ENCODE measurements at regions not wholly inside any gene's neighbourhood (a gene's known extent, or its start where the extent isn't known, plus 50 kb on each side); places are given as distances from the start of the nearest gene placed in this dataset.
"Not testable (repeated sequence)": the region's sequence is repeated elsewhere in the genome, so short reads cannot be mapped to it uniquely, and the experiment has no call there.

GRCh38 chr4:148951346-148951745 is 509.1 kb upstream of the NR3C2 start:
- peak; percentile 68 for ATAC-seq

GRCh38 chr4:148946271-148946670 is 504.1 kb upstream of the NR3C2 start:
- no peak for ATAC-seq

- ATAC-seq, result no peak
Measured at GRCh38 chr4:148944839-148945219, 502.6 kb upstream of the NR3C2 start.

GRCh38 chr4:148944136-148944838 is 502.1 kb upstream of the NR3C2 start:
- ATAC-seq, result no peak

DNA sequence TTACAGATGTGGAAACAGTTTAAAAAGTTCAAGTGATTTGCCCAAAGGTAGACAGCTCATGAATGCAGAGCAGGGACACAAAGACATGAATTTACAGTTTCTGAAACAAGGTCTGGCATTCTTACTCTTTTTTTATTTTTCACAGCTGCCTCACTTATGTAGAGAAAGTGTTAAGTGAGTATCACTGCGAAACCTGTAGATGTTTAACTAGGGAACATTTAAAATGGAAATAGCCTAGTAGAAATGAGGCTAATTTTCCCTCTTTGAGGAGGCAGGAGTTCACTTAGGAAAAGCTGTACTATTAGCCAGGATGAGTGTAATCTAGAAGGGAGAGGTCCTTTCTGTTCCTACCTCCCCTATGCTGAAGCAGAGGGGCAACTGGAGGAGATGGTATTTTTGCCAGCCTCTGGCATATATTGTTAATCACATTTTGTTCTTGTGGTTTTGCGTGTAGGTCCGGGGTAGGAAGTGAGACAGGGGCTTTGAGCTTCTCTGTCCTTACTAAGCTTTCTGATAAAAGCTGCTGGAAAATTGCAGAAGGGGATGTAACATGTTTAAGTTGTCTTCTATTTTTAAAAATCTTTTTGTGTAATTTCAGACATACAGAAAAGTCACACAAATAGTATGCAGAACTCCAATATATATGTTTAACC is 492.8 kb upstream of the NR3C2 start:
- no peak for ATAC-seq

DNA sequence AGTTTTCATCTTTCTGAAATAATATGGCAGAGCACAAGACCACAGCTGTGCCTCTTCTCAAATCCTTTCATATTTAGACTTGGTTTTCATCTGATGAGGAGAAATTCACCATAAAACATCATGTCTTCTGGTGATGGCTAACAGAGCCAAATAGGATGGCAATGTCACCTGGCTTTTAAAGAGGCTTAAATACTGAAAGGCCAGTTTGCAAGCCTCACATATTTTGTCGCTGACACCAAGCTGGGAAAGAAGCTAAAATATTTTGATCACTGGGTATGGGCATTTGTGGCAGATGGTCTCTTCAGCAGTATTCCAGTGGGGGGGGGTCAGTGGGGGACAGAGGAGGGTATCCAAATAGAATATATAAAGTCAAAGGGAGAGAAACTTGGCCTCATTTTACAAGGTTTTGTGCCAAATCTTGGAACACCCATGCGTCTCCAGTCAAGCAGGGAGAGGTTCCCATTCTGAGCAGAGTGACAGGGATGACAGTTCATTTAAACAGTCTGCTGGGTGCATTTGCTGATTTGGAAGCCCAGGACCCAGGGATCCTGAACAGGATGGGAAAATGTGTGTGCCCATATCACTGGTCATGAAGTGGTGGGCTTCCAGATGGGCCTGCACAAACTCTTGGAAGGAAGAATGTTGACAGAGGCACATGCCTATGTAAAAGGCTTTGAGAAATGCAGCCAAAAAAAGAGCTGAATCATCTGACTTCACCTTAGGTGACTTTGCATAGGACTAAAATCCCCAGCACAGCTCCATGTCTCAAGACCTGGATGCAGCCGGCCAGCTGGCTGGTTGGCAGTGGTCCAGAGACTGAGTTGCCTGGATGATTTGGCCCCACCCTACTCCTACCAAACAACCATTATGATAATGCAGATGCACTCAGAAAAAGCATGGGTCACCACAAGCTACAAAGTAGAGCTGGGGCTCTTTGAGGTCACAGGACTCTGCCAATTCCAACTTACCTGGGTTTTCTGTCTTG is 484.4 kb upstream of the NR3C2 start:
- ATAC-seq, result peak; percentile 74

DNA sequence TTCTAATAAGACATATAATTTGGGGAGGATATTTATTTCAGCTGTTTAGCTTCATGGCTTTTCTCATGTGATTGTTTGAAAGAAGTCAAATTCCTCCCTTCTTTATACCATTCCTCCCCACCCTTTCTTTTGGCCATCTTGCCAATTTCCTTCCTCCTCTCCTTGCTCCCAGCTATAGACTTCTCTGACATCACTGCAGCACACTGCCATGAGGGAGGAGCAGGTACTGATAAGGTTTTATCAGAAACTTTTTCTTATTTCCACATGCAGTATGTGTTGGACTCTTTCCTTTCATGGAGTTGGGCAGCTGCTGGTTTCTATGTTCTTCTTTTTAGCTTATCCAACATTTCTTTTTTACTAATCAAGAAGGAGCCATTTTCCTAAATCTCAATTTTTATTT is 481.7 kb upstream of the NR3C2 start:
- no peak for ATAC-seq

DNA sequence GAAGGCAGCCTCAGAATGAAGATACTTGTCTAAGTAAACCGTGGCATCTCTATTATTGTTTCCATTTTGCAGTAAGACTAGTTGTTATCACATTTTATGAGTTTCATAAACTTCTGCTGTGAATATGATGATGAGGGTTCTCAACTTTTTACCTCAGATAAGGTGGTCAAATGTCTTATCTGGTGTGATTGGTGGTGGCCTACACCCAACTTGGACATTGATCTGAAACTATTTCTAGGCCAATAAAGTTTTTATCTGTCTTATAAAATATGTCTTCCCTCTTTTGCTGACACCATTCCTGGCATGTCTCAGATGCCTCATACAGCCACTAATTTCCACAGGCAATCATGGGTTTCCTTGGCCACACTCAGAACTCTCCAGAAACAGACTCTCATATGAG is 480.3 kb upstream of the NR3C2 start:
- ATAC-seq, result no peak

DNA sequence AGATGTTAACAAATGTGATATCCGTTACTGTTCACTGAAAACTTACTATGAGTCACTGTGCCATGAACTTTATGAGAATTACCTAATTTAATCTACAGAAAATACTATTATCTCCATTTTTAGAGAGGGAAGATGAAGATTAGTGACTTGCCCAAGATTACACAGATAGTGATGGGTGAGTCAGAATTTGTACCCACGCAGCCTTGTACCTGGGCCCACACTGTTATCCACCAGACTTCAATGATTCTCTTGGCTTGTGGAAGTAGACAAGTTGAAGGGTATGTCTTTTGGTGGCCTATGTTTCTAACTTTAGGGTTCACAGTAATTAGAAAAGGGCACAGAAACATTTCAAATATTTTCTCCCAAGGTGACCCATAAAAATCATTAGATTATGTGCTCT is 472.5 kb upstream of the NR3C2 start:
- ATAC-seq, result no peak

DNA sequence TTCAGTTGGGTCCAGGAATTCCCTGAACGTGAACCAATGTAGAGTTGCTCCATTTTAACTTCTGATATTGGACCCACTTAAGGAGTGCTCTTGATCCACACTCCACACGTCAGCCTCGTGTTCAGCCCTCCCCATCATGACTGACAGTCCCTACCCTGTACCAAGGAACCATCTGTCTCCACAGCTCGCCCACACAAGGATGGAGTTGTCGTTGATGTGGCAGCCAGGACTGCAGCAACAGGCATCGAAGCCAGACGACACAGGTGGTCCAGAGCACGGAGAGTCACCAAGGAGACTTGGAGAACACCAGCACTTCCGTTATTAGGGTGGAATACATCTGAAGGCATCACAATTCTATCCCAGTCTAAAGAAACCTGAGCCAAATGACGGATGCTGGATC is 472.1 kb upstream of the NR3C2 start:
- ATAC-seq, result no peak

- no peak for ATAC-seq
Measured at GRCh38 chr4:148903388-148903787, 461.2 kb upstream of the NR3C2 start.

GRCh38 chr4:148901075-148901705 is 459.0 kb upstream of the NR3C2 start:
- ATAC-seq, result no peak

DNA sequence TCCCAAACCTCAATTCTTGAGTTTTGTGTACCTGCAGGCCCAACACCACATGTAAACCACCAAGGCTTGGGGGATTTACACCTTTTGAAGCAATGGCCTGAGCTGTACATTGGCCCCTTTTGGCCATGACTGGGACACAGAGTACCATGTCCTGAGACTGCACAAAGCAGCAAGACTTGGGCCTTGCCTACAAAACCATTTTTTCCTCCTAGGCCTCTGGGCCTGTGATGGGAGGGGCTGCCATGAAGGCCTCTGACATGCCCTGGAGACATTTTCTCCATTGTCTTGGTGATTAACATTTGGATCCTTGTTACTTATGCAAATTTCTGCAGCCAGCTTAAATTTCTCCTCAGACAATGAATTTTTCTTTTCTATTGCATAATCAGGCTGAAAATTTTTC is 455.9 kb upstream of the NR3C2 start:
- ATAC-seq, result not testable (repeated sequence)

- no peak for ATAC-seq
Measured at GRCh38 chr4:148893095-148893494, 450.9 kb upstream of the NR3C2 start.

DNA sequence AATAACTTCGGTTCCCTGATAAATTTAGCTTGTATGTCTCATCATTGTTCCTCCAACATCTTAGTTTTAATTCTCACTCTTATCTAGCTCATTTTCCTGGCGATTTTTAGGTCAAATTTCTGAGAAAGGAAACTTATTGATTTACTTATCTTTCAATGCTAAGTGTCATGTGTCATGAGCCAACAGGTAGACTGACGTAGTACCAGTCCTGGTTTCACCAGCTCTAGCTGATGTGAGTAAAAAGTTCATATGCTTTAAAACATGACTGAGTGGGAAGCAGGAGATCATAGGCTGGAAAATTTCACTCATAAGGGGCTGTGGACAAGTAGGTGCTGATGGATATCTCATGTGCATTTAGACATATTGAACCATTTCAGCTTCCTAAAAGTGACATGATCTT is 441.7 kb upstream of the NR3C2 start:
- no peak for ATAC-seq

DNA sequence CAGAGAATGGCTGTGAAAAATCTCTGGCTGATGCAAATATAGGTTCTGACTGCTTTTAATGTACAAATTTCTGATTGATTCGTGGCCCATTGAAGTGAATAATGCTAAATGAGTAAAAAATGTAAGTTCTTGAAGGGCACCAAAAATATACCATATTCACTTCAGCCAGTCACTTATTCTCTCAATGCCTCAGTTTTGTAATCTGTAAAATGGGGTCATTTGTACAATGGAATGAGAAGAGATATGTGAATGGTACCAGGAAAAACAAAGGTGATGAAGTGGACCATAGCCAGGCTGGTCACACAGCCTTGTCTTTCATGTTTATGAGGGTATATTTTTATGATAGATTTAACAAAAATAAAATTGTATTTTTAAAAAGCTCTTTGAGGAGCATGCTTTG is 441.2 kb upstream of the NR3C2 start:
- no peak for ATAC-seq

- ATAC-seq, result no peak
Measured at GRCh38 chr4:148881860-148882643, 439.8 kb upstream of the NR3C2 start.

GRCh38 chr4:148874331-148874730 is 432.1 kb upstream of the NR3C2 start:
- ATAC-seq, result no peak

- ATAC-seq, result no peak
Measured at GRCh38 chr4:148868191-148868590, 426.0 kb upstream of the NR3C2 start.

DNA sequence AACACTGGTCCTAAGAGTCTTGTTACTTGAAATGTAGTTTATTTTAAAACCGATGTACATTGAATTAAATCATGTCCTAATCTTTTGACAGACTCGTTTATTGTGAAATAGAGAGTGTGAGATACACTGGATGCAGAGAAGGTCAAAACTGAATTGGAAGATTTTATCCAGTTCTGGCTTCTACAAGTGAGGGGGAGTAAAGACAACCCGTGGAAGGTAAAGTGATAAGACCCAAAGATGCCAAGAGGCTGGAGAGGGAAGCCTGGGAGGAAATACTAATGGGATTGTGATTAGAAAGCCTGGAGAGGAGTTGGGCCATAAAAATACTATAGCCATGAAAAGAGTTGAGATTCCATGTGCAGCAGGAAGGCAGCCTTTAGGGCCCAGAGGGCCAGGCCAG is 424.5 kb upstream of the NR3C2 start:
- no peak for ATAC-seq

- ATAC-seq, result no peak
Measured at GRCh38 chr4:148857973-148858534, 415.8 kb upstream of the NR3C2 start.

Measured in esophagus mucosa (tissue), 1 donor.